GM18508 (cell line): ENCODE measurements at regions not wholly inside any gene's neighbourhood (a gene's known extent, or its start where the extent isn't known, plus 50 kb on each side); places are given as distances from the start of the nearest gene placed in this dataset.
"Not testable (repeated sequence)": the region's sequence is repeated elsewhere in the genome, so short reads cannot be mapped to it uniquely, and the experiment has no call there.

ENCODE experiments used
- ATAC-seq: cut with Tn5 transposase; IDR thresholded peaks from one replicate; pipeline ENCODE4 v1.9.1; 2021; ENCODE audit warnings: moderate number of reproducible peaks; ENCODE audit not compliant: insufficient read depth, unreplicated experiment

GRCh38 chr2:220353897-220354296 is 726.5 kb downstream of the SLC4A3 start:
- ATAC-seq, result no peak

DNA sequence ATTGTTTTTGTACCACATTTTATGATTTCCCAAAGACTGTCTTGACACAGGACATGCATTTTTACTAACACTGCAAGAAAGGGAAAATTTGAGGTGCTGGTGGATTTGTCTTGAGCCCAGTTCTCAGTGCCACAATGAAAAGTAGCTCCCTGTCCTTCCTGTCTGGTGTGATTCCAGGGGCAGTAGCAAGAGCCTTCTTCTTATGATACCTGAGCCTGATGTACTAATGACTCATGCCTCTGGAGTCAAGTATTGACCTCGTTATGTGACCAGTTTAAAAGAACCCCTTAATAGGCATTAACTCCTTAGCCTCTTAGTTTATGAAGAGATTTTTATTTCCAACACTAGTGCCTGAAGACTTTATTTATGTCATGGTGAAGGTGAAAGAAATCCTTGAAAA is 728.6 kb downstream of the SLC4A3 start:
- no peak for ATAC-seq

DNA sequence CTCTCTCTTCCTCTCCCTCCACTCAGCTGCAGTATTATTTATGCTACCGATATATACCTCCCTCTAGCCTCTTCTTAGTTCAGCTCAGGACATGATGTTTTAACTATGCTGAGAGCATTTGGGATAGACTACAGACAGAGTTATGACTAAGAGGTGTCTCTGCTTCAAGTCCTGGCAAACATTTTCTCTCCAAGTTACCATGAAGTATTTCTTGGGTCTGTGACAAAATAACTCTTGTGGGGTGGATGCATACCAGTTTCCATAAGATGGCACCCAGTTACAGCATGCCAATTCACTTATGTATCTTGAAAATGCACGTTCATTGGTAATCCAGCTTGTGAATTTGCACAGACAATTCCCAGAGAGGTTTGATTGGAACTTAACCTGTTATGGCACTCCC is 737.6 kb downstream of the SLC4A3 start:
- ATAC-seq, result no peak

DNA sequence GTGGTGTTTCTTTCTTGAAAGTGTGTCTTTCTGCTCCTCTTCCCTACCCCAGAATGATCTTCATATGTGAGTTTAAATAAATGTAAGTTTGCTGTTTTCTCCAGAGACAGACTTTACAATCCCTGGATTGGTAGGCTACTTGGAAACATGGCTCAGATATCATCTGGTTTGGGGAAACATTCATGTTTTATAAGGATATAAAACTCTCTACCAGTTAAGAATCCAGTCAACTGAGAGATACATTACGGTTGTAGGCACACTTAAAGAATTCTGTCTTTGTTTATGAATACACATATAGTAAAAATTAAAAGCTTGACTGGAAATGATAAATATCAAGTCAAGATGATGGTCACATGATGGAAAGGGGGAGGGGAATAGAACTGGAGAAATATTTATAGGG is 739.3 kb downstream of the SLC4A3 start:
- no peak for ATAC-seq

GRCh38 chr2:220370764-220371163 is 743.3 kb downstream of the SLC4A3 start:
- ATAC-seq, result no peak

DNA sequence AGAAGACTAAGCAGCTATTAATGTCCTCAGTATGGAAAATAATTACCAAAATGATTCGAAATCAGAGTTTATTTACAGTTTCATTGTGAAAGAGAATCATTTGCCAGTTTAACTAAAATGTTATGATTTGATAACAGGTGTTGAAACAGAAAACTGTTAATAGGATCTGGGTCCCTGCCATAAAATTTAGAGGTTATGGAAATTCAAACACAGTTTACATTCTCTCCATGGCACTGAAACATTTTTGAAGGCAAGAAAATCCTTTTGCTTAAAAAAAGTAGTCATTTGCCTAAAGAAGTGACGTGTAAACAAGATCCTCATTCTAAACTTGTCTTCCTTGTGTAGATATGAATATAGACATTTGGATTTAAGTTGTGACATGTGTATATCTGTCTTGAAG is 743.8 kb downstream of the SLC4A3 start:
- no peak for ATAC-seq

DNA sequence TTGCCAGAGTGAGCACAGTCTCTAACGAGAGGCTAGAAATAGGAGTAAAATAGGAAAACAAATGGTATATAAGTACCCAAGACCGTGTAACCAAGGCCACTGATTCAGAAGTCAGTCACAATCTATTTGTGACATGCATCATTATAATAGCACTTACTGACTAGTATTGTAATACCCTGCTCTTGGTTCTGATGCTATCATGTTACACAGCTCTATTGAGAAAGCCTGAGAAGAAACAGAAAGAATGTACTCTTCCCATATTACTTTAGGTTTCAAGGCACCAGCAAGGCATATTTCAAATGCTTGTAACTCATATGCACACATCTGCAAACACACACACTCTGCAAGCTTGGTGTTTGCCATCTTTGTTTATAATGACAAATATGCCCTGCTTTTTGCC is 746.4 kb downstream of the SLC4A3 start:
- no peak for ATAC-seq

DNA sequence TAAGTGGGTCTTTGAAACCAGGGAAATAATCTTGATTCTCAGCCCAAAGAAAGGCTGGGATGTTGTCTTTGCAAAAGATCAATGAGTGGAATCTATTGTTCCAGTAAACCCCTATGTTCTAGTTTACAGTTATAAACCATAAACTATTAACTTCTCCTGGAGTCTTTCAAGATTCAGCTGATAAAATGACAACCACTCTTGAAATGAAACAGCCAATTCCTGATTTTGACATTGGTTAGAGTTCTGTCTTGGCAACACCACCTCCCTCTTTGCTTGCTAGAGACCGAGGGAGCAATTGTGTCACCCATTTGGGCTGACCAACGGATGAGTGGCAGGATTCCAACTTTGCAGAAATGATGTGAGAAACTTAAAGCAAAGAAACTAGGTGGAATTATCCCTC is 746.9 kb downstream of the SLC4A3 start:
- ATAC-seq, result no peak

DNA sequence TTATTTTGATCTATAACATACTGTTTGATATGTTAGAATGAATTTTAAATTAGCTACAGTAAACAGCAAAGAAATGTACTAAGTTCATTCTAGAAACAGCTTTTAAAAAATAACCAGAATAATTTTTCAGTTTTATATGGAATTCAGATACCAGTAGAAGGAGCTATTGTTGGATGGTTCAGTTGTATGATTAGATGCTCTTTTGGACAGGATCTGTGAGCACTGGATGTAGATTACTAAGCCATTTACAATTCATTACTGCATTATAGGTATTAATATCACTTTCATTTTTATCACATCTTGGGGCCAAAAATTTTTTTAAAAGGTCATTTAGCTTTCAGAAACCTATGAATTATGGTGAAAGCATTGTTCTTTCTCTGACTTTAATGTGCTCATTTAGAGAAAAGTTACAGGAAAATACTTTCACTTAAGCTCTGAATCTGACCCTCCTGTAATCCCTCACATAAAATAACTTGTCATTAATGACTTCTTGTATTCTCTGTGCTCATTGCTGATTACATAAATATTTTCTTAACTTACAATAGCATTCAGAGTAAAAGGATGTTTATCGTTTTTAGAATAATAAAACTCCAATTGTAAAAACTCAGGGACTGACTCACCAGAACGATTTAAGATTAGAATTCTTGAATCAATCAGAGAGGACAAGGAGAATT is 750.2 kb downstream of the SLC4A3 start:
- ATAC-seq, result no peak

- ATAC-seq, result not testable (repeated sequence)
Measured at GRCh38 chr2:220387758-220388157, 760.3 kb downstream of the SLC4A3 start.

- no peak for ATAC-seq
Measured at GRCh38 chr2:220393711-220394110, 766.3 kb downstream of the SLC4A3 start.

- no peak for ATAC-seq
Measured at GRCh38 chr2:220394433-220394832, 767.0 kb downstream of the SLC4A3 start.

DNA sequence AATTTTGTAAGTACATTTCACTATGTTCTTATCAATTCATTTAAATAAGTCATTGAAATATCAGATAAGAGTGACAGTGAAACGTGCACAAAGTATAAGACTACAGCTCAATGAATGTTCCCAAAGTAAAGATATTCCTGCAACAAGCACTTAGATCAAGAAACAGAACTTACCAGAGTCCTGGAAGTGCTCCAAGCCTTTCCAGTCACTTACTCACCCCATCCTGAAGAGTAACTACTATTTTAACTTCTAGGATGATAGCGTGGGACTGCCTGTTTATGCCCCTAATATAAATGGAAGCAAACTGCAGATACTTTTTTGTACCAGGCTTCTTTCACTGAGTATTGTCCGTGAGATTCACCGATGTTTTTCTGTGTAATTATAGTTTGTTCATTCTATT is 768.9 kb downstream of the SLC4A3 start:
- no peak for ATAC-seq

DNA sequence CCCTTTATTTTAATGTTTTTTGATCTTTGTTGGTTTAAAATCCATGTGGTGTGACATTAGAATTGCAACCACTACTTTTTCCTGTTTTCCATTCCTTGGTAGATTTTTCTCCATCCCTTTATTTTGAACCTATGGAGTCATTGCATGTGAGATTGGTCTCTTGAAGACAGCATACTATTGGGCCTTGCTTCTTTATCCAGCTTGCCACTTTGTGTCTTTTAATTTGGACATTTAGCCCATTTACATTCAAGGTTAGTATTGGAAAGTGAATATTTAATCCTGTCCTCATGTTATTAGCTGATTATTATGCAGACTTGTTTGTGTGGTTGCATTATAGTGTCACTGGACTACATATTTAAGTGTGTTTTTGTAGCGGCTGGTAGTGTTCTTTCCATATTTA is 782.9 kb downstream of the SLC4A3 start:
- no peak for ATAC-seq

- ATAC-seq, result no peak
Measured at GRCh38 chr2:220417503-220417902, 790.1 kb downstream of the SLC4A3 start.

DNA sequence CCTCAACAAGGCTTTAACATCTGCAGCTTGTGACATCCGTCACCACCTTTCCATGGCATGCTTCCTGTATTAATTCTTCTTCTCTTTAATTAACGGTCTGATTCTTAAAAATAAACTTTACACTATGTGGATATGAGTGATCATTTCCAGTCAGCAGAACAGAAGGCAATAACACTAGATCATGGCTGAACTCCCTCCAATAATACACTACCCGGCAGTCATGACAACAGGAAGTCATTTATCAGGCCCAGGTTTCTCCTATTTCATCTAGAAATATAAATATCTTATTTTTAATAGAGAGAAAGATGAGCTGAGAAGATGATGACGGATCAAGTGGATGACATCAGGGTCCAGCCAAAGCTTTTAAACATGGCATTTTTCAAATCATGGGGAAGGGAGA is 792.2 kb downstream of the SLC4A3 start:
- ATAC-seq, result no peak

DNA sequence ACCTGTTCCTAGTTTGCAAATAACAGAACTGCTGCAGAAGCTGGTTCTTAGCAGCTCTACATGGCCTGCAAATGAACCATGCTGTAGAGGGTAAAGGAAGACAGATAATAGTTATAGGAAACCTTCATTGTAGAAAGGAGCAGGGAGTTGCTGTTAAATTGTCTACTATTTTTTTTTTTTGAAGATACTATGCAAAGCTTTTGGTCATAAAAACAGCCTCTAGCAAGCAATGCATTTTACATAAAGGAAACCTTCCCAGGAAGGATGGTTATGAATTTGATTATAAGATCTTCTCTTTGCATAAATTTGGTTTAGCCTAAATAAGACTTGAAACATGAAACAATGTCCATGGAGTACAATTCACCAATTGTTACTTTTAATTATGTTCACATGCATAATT is 793.4 kb downstream of the SLC4A3 start:
- ATAC-seq, result no peak

DNA sequence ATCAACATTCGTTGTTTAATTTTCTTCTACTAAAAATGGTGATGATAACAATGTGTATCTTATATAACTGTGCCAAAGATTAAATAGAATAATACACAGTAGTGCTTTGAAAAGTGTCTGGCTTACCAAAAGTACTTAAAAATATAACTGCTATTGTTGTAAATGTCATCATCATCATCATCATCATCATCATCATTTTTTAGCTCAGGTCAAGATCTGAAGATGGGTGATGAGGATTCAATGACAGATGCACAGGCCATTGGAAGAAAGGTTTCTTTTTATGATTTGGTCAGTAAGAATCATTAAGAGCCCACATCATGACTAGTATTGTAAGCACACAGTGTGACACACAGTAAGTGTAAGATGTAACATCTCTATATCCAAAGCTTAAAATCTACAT is 795.2 kb downstream of the SLC4A3 start:
- ATAC-seq, result no peak

- ATAC-seq, result no peak
Measured at GRCh38 chr2:220424561-220424960, 797.1 kb downstream of the SLC4A3 start.

DNA sequence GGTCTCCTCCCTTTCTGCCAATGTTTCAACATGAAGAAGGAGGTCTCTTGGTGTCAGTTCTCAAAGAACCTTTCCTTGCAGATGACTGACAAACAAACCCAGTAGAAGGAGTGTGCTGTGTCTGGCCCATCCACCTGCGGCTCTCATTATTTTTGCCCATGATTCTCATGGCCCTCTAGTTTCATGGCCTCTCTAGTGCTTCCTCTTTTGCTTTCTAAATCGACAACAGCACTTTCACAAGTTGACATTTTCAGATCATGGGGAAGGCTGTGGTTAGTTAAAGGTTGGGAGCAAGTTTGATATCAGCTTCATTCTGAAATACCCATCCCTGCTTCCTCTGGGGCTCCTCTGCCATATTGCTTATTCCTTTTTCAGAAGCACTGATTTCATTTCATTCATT is 805.2 kb downstream of the SLC4A3 start:
- no peak for ATAC-seq

DNA sequence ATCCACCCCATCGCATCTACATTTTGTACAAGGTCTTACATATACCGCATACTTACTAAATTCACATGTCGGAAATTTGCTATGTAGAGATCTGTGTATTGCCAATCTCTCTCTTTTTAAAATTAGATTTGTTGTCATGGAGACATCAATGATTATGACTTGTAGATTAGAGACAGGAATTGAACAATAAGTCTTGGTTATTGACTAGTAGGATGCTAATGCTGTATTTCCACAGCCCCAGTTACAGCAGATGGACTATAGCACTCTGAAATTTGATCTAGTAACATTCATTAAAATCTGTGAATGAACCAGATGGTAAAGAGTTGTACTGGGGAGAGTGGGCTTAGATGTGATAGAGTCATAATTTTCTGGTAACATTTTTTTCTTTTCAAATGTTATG is 805.7 kb downstream of the SLC4A3 start:
- ATAC-seq, result no peak

DNA sequence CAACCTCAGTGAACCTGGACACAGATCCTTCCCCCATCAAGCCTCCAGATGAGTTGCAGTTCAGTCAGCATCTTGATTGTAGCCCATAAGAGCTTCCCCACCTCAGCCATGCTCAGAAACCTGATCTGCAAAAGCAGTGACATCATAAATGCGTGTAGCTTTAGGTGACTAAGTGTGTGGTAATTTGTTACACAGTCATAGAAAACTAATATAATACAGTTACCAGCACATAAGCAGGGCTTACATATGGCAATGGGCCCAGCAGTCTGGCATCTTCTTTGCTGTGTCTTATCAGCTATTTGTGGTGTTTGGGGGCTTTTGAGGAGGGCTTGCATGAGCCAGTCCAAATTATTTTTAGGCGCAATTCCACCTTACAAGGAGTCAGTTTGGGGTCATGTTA is 807.0 kb downstream of the SLC4A3 start:
- no peak for ATAC-seq

DNA sequence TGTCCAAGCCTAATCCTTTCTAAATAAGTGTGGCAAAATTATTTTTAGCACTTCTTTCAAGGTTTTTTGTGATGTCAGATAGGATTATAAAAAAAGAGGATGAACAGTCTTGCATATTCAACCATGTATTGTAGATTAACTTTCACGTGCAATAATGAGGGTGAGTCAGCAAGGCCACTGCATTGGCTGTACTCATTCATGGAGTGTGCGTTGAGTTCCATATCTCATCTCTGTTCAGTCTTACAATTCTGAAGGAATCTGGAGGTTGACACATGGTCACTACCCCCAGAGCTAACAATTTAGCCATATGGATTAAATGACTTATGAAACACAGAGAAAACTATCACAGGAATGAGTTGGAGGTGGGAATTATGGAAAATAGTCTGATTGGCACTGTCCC is 810.5 kb downstream of the SLC4A3 start:
- no peak for ATAC-seq
